Upper lobe of left lung (tissue), 4 donors: ENCODE measurements at regions not wholly inside any gene's neighbourhood (a gene's known extent, or its start where the extent isn't known, plus 50 kb on each side); places are given as distances from the start of the nearest gene placed in this dataset.

ENCODE experiments used
- CTCF ChIP-seq, 6 experiments: fragments of 450-650 bp in 4 of 6; fragments of 200-600 bp in 2 of 6; sonication (generic) in 2 of 6; IDR thresholded peaks; one replicate each; pipeline ENCODE4 v1.5.1; 2016 to 2019; ENCODE audit warnings: antibody characterized with exemption in 6 of 6
- POLR2A ChIP-seq, 4 donors: fragments of 450-650 bp; IDR thresholded peaks; one replicate each; pipeline ENCODE4 v1.5.1; 2016 to 2017; ENCODE audit warnings: antibody characterized with exemption in 4 of 4, mild to moderate bottlenecking in 2 of 4
- POLR2AphosphoS5 ChIP-seq, 2 donors: sonication (generic); formaldehyde crosslinking; IDR thresholded peaks; one replicate each; pipeline ENCODE4 v1.5.1; 2017; ENCODE audit warnings: antibody characterized with exemption in 2 of 2

- TF ChIP-seq CTCF (IDR thresholded peaks at IDR 0.05) (no peak), POLR2A (IDR thresholded peaks at IDR 0.05) (no peak), POLR2AphosphoS5 (IDR thresholded peaks at IDR 0.05) (no peak)
Measured at GRCh38 chr18:72194072-72194471, 350.1 kb downstream of the CBLN2 start.
